OCI-LY7 (cell line): ENCODE measurements at regions not wholly inside any gene's neighbourhood (a gene's known extent, or its start where the extent isn't known, plus 50 kb on each side); places are given as distances from the start of the nearest gene placed in this dataset.

Source experiments
- BruUV-seq: library from RNA; stranded (reverse); fragments of 400-500 nt; replicated peaks from 2 replicates; lab custom pipeline; 2021; lab: Mats Ljungman, UMichigan
- CTCF ChIA-PET: fragments of 300-600 bp; sonication (Branson Sonifier 250); formaldehyde crosslinking; loops from one replicate; lab custom pipeline; 2022; ENCODE audit warnings: antibody characterized with exemption; ENCODE audit not compliant: unreplicated experiment; lab: Charles Lee
- POLR2A ChIA-PET: fragments of 300-600 bp; sonication (Branson Sonifier 250); formaldehyde crosslinking; loops from one replicate; lab custom pipeline; 2022; ENCODE audit warnings: antibody characterized with exemption; lab: Charles Lee
- DNase-seq: peaks from one replicate; pipeline ENCODE4 v3.0.0-alpha.2; 2015; ENCODE audit warnings: low spot score
- H2AFZ ChIP-seq: fragments of 200-600 bp; sonication (generic), shearing (Covaris generic); 2 replicates; pipeline ENCODE4 v1.6.1; 2014; ENCODE audit warnings: mild to moderate bottlenecking, antibody characterized with exemption, low read length, moderate library complexity
- H3K27ac ChIP-seq: fragments of 200-600 bp; sonication (generic); 2 replicates; pipeline ENCODE4 v1.5.1; 2014; ENCODE audit warnings: mixed run types, low read depth, mild to moderate bottlenecking, moderate library complexity, low read length, inconsistent platforms; ENCODE audit not compliant: poor library complexity, severe bottlenecking
- H3K36me3 ChIP-seq: fragments of 200-600 bp; sonication (generic); 2 replicates; pipeline ENCODE4 v1.6.1; 2014; ENCODE audit warnings: mild to moderate bottlenecking, antibody characterized with exemption, low read length, moderate library complexity, mixed read lengths; ENCODE audit not compliant: insufficient read depth
- H3K4me1 ChIP-seq: fragments of 200-600 bp; sonication (generic); 2 replicates; pipeline ENCODE4 v1.5.1; 2014; ENCODE audit warnings: mild to moderate bottlenecking, low read length; ENCODE audit not compliant: insufficient read depth, poor library complexity, severe bottlenecking
- H3K4me2 ChIP-seq: fragments of 200-600 bp; sonication (generic); 2 replicates; pipeline ENCODE4 v1.6.1; 2014; ENCODE audit warnings: mild to moderate bottlenecking, low read length
- H3K4me3 ChIP-seq: fragments of 200-600 bp; sonication (generic); 2 replicates; pipeline ENCODE4 v1.5.1; 2014; ENCODE audit warnings: mild to moderate bottlenecking, low read depth, low read length; ENCODE audit not compliant: poor library complexity, severe bottlenecking
- H3K79me2 ChIP-seq: fragments of 200-600 bp; sonication (generic); 2 replicates; pipeline ENCODE4 v1.6.1; 2016; ENCODE audit warnings: low read depth, mild to moderate bottlenecking, low read length, moderate library complexity, mixed read lengths; ENCODE audit not compliant: insufficient read depth
- H3K9me2 ChIP-seq: fragments of 200-600 bp; sonication (generic); 2 replicates; pipeline ENCODE4 v1.6.1; 2016; ENCODE audit warnings: mild to moderate bottlenecking, low read length, mixed read lengths; ENCODE audit not compliant: insufficient read depth
- H3K9me3 ChIP-seq: fragments of 200-600 bp; sonication (generic); 2 replicates; pipeline ENCODE4 v1.6.1; 2014; ENCODE audit warnings: mild to moderate bottlenecking, mixed run types, low read length, mixed read lengths
- H4K20me1 ChIP-seq: fragments of 200-600 bp; sonication (generic); 2 replicates; pipeline ENCODE4 v1.6.1; 2014; ENCODE audit warnings: mild to moderate bottlenecking, antibody characterized with exemption, low read length, moderate library complexity, mixed read lengths; ENCODE audit not compliant: insufficient read depth
- EZH2phosphoT487 ChIP-seq: fragments of 200-600 bp; sonication (generic); IDR thresholded peaks from 2 replicates; pipeline ENCODE4 v1.6.1; 2018; ENCODE audit warnings: low read depth, borderline replicate concordance, mild to moderate bottlenecking, mixed run types, antibody characterized with exemption, low read length, moderate library complexity, mixed read lengths
- intact Hi-C: fragments of 100-400 bp; cut with micrococcal nuclease; formaldehyde crosslinking; loops from one replicate; pipeline ENCODE4 v1.10.0; 2022; ENCODE audit not compliant: unreplicated experiment
- TF ChIP-seq, protein P1 (sequence below): fragments of 200-600 bp; sonication (generic); conservative IDR thresholded peaks from 2 replicates; pipeline ENCODE4 v1.5.1; 2014; ENCODE audit warnings: mild to moderate bottlenecking, antibody characterized with exemption, low read length, moderate library complexity, mixed read lengths

DNA sequence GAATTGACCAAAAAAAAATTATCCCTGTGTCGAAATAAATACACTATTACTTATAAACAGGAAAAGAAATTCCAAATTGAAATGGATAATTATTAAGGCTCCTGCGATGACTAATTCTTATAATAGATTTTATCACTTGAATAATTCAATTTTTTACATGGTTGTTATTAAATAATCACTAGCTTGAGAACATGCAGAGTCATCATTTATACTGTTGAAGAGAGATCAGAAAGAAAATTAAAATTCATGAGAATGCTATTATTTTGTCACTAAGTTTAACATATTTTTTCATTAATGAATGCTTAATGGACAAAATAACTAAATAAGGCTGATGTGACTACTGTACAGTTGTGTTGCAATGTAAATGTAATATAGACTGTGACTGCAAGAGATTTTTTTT, 1011.3 kb upstream of the C9orf72 start:
- Histone ChIP-seq H2AFZ (no peak overlapping the region), H3K9me2 (no peaks in the 10 kb centered on the region), H4K20me1 (no peaks in the 10 kb centered on the region), H3K27ac (no peak overlapping the region), H3K4me3 (no peak overlapping the region), H3K36me3 (no peaks in the 10 kb centered on the region), H3K79me2 (no peaks in the 10 kb centered on the region), H3K4me1 (no peaks in the 10 kb centered on the region), H3K4me2 (no peak overlapping the region), H3K9me3 (no peaks in the 10 kb centered on the region)
- no peak for DNase-seq
- intact Hi-C loops, result no loop called here
- ChIA-PET POLR2A (no interaction called here), CTCF (no interaction called here)
- BruUV-seq, result no TSS peak
- TF ChIP-seq, protein P1, sequence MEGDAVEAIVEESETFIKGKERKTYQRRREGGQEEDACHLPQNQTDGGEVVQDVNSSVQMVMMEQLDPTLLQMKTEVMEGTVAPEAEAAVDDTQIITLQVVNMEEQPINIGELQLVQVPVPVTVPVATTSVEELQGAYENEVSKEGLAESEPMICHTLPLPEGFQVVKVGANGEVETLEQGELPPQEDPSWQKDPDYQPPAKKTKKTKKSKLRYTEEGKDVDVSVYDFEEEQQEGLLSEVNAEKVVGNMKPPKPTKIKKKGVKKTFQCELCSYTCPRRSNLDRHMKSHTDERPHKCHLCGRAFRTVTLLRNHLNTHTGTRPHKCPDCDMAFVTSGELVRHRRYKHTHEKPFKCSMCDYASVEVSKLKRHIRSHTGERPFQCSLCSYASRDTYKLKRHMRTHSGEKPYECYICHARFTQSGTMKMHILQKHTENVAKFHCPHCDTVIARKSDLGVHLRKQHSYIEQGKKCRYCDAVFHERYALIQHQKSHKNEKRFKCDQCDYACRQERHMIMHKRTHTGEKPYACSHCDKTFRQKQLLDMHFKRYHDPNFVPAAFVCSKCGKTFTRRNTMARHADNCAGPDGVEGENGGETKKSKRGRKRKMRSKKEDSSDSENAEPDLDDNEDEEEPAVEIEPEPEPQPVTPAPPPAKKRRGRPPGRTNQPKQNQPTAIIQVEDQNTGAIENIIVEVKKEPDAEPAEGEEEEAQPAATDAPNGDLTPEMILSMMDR, result no peak
- no peak for TF ChIP-seq EZH2phosphoT487

GRCh38 chr9:28587052-28587451, 1013.8 kb upstream of the C9orf72 start:
- Histone ChIP-seq H3K9me2 (no peaks in the 10 kb centered on the region), H3K4me2 (no peak overlapping the region), H3K79me2 (no peaks in the 10 kb centered on the region), H4K20me1 (no peaks in the 10 kb centered on the region), H3K9me3 (no peaks in the 10 kb centered on the region), H3K36me3 (no peaks in the 10 kb centered on the region), H3K27ac (no peak overlapping the region), H3K4me3 (no peak overlapping the region), H2AFZ (no peak overlapping the region), H3K4me1 (no peaks in the 10 kb centered on the region)
- intact Hi-C loops, result no loop called here
- ChIA-PET POLR2A (interaction anchor here (0.8 kb wide), 1 partner anchor 532 kb away, joined by 3 read pairs; no protein-coding TSS in a partner anchor), CTCF (no interaction called here)
- no peak for DNase-seq
- no TSS peak for BruUV-seq
- no peak for TF ChIP-seq EZH2phosphoT487
- TF ChIP-seq, protein P1, result no peak

- BruUV-seq, result no TSS peak
- CTCF ChIA-PET, result no interaction called here
- H3K4me1 ChIP-seq, result no peaks in the 10 kb centered on the region
- no peak overlapping the region for H2AFZ ChIP-seq
- no peak for TF ChIP-seq EZH2phosphoT487
- TF ChIP-seq, protein P1, result no peak
- no peaks in the 10 kb centered on the region for H3K9me3 ChIP-seq
- POLR2A ChIA-PET, result interaction anchor here (0.7 to 1.2 kb wide), 3 partner anchors 39 to 161 kb away, joined by 3 read pairs; no protein-coding TSS in a partner anchor
- no peak overlapping the region for H3K4me2 ChIP-seq
- H3K9me2 ChIP-seq, result no peaks in the 10 kb centered on the region
- no peak for DNase-seq
- intact Hi-C loops, result no loop called here
- no peaks in the 10 kb centered on the region for H3K36me3 ChIP-seq
- no peaks in the 10 kb centered on the region for H4K20me1 ChIP-seq
- no peak overlapping the region for H3K27ac ChIP-seq
- no peak overlapping the region for H3K4me3 ChIP-seq
- H3K79me2 ChIP-seq, result no peaks in the 10 kb centered on the region
Measured at GRCh38 chr9:28598408-28598807, 1025.1 kb upstream of the C9orf72 start.
